ENCODE measurements at regions not wholly inside any gene's neighbourhood (a gene's known extent, or its start where the extent isn't known, plus 50 kb on each side); places are given as distances from the start of the nearest gene placed in this dataset.

DNA sequence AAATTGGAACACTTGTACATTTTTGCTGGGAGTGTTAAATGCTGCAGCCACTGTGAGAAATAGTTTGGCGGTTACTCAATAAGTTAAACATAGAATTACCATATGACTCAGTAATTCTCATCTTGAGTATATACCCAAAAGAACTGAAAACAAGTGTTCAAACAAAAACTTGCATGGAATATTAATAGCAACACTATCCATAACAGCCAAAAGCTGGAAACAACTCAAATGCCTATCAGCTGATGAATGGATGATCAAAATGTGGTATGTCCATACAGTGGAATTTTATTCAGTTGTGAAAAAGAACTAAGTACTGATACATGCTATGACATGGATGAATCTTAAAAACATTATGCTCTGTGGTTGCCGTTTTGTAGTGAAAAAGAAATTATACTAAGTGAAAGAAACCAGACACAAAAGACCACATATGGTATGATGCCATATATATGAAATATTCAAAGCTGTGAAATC, 63.0 kb upstream of the SP4 start:
- no peak for ATAC-seq
- intact Hi-C loops (cut with DNase I), result no loop called here

DNA sequence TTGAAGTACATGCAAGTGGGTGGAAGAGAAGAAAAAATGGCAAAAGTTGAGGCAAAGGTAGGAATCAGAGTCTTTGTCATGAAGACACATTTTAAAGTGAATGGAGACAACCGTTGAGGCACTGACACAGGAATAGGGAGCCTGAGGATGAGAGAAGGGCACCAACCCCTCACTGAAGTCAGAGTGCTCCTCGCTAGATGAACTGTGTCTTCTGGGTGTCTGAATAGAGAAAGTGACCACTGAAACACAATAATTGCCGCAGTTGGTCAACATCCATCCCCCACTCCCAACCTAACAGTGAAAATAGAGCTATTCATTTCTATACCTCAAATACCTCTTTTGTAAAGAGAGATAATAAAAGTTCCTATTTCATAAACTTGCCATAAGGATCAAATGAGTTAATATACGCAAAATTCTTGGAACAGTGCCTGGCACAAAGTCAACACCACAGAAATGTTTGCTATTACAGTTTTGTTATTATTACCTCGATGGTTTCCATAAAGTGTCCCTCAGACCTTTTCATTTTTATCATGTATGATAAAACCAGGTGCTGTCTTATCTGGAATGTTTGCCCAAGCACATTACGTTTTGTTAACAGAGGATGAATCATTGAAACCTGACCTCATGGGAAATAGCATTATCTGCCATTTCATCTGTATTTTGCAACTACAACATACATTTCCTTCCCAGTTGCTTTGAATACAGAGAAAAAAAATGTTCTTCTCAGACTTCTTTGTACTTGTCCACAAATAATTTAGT, 61.8 kb upstream of the SP4 start:
- ATAC-seq (no peak), DNase-seq (ENCODE audit: low spot score) (no peak)
- intact Hi-C loops (cut with DNase I), result no loop called here

More for the DNA sequence above, 63.0 kb upstream of the SP4 start:
- no peak for DNase-seq (ENCODE audit: low spot score)

DNA sequence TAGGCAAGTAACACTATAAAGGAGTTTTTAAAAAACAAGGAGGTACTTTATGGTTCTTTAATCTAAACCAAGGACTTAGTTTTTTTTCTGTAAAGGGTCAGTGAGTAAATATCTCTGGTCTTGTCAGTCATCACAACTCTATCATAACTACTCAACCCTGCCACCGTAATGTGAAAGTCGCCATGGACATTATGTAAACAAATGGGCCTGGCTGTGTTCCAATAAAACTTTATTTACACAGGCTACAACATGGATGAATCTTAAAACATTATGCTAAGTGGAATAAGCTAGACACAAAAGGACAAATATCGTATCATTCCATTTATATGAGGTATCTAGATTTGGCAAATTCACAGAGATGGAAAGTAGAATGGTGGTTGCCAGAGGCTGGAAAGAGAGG, 60.8 kb upstream of the SP4 start:
- no peak for DNase-seq (ENCODE audit: low spot score)
- intact Hi-C loops (cut with DNase I), result no loop called here
- no peak for ATAC-seq

DNA sequence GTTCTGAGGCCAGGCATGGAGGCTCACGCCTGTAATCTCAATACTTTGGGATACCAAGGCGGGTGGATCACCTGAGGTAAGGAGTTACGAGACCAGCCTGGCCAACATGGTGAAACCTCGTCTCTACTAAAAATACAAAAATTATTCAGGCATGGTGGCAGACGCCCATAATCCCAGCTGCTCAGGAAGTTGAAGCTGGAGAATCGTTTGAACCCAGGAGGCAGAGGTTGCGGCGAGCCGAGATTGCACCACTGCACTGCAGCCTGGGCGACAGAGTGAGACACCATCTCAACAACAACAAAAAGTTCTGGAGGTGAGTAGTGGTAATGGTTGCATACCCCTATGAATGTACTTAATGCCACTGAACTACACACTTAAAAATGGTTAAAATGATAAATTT, 60.3 kb upstream of the SP4 start:
- ATAC-seq, result no peak
- no peak for DNase-seq (ENCODE audit: low spot score)

DNA sequence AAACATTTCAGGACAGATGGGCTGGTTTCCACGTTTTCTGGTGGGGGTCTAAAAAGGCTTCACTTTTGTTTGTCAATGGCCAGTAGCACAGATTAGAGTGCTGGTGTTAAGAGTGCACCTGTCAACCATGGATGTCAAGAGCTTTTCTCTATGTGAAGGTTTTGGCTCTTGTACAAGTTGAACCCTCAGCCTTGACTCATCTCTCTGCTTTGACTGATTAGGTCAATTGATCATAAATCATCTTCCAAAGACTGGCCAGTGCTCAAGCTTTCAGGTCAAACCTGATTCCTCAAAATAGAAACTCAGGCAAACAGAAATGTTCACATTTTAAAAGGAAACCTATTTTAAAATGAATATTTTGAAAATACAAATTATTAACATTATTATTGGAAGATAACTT, 59.6 kb upstream of the SP4 start:
- intact Hi-C loops (cut with DNase I), result no loop called here
- ATAC-seq (no peak), DNase-seq (ENCODE audit: low spot score) (no peak)

More for the DNA sequence above, 60.3 kb upstream of the SP4 start:
- intact Hi-C loops (cut with DNase I), result no loop called here

DNA sequence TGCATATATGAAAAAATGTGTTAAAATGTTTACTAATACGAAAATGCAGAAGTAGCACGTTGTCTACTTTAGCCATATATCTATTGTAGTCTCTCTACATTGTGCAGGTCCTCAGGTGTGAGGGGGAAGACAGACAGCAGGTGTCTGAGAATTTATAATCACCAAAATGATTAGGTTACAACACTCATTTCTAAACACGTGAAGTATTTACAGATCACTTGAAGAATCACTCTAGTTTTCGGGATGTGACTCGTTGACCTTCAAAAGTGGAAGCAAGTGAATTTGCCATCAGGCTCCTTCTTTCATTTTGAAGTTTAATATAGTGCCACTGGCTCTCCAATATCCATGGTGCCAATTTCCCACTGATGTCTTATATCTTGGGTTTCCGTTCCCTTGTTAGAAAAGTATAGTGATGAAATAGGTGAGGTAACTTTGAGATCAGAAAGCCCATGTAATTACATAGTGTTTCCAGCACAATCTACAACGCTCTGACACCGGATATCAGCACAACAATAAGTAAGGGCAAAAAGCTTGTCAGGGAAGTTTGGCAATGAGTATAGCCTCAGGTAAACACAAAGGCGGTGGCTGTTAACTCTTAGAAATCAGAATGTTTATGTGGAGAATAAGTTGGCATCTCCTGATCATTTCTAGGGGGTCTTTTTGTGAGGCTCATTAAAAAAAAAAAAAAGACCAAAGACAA, 57.5 kb upstream of the SP4 start:
- intact Hi-C loops (cut with DNase I), result no loop called here
- no peak for ATAC-seq
- no peak for DNase-seq (ENCODE audit: low spot score)

DNA sequence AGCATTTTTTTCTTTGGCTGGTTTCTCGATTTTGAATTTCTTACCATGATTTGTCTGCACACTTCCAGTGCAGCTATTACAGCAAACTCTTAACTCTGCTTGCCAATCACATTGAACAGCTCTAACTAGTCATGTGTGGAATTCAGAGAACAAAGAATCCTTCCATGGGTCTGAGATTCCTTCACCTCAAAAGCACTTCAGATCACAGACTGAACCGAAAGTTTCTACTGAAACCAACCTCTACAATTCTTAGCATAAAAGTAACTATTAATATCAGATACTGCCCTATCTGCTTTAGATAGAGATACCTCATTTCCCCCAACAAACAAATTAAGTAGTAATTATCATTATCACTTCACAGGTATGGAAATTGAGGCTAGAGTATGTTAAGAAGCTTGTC, 56.5 kb upstream of the SP4 start:
- ATAC-seq (no peak), DNase-seq (ENCODE audit: low spot score) (no peak)
- intact Hi-C loops (cut with DNase I), result no loop called here

DNA sequence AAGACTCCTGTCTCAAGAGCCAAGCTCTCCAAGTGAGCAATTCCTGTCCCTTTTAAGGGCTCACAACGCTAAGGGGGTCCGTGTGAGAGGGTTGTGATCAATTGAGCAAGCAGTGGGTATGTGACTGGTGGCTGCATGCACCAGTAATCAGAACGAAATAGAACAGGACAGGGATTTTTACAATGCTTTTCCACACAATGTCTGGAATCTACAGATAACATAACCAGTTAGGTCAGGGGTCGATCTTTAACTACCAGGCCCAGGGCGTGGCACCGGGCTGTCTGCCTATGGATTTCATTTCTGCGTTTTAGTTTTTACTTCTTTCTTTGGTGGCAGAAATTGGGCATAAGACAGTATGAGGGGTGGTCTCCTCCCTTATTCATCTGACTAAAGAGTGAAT, 54.9 kb upstream of the SP4 start:
- intact Hi-C loops (cut with DNase I), result no loop called here
- no peak for DNase-seq (ENCODE audit: low spot score)
- no peak for ATAC-seq

DNA sequence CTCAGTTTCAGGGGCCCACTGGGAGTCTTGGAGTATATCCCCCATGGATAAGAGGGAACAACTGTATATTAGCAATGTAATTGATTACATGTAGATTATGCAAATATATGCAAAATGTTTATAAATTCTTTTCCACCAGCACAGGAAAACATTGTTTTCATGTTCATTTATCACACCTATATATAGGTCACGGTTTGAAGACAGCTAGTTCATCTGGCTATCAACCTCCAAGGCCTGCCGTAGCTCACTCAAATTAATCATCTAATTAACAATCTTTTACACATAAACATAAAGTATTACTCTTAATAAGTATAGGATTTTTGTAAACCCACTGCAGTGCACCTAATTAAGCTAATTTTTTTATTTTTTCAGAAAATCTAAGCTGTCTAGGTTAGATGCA, 53.7 kb upstream of the SP4 start:
- ATAC-seq, result no peak
- DNase-seq (ENCODE audit: low spot score), result no peak
- intact Hi-C loops (cut with DNase I), result no loop called here

DNA sequence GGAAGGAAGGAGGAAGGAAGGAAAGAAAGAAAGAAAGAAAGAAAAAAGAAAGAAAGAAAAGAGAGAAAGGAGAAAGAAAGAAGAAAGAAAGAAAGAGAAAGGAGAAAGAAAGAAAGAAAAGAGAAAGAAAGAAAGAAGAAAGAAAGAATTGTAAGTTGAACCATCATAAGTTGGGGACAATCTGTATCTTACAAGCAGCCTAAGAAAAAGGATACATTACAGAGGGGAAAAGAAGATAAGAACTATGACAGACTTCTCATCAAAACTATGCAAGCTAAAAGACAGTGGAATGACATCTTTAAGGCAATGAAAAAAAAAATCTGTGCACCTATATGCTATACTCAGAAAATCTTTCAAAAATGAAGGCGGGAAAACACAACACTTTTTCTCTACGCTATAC, 50.3 kb upstream of the SP4 start:
- intact Hi-C loops (cut with DNase I), result no loop called here
- ATAC-seq (no peak), DNase-seq (ENCODE audit: low spot score) (no peak)
